ENCODE measurements at regions not wholly inside any gene's neighbourhood (a gene's known extent, or its start where the extent isn't known, plus 50 kb on each side); places are given as distances from the start of the nearest gene placed in this dataset.
"Not testable (repeated sequence)": the region's sequence is repeated elsewhere in the genome, so short reads cannot be mapped to it uniquely, and the experiment has no call there.

DNA sequence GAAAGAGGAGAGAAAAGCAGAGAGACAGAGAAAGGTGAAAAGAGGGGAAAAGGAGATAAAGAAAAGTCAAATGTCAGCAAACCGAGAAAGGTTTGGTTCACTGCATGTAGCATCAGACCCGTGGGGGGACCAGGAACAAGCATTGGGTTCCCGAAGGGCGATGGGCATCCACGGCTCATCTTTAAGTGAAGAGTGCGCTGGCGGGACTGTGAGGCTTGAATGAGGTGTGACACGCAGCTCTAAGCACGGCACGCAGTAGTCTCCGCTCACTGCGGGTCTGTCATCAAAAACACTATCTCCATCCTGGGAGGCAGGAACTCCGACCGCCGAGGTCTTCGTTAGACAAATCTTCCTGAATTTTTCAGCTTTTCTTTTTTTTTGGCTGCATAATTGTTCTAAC, 173.4 kb upstream of the PFKP start:
- no peak for DNase-seq (ENCODE audit: low read depth in 1 of 2, low spot score in 1 of 2)

DNA sequence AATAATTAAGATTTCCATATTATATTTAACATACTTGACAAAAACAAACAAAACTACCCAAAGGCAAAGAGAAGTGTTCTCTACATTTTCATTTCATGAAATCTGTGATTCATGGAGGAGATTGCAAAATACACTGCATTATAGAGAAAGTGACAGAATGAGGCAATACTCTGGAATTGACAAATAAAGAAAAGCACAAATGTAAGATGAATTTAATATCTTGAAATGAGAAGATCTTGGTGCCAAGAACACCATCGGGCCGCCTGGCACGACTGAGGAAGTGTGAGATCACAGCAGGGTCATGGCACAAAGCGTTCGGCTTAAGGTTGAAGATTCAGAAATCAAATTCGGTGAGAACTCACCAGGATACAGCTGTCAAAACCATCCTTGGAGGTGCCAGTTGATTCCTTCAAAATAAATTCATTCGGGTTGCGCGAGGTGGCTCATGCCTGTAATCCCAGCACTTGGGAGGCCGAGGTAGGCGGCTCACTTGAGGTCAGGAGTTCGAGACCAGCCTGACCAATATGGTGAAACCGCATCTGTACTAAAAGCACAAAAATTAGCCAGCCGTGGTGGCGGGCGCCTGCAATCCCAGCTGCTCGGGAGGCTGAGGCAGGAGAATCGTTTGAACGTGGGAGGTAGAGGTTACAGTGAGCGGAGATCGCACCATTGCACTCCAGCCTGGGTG, 174.0 kb upstream of the PFKP start:
- no peak for DNase-seq (ENCODE audit: low read depth in 1 of 2, low spot score in 1 of 2)

DNA sequence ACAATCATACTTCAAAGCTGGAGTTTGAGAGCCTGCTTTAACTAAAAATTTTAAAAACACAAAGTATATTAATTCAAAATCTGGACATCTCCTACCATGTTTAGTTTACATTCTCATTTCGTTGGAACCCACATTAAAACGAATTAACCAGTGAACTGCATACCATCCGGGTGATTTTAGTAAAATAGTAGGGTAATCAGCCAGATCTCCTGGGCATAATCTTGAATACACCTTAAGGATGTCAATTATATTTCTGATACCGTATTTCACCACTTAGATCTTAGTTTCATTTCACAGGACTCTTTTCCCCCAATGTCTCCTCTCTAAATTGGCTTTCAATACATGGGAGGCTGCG, 175.6 kb upstream of the PFKP start:
- no peak for DNase-seq (ENCODE audit: low read depth in 1 of 2, low spot score in 1 of 2)

DNA sequence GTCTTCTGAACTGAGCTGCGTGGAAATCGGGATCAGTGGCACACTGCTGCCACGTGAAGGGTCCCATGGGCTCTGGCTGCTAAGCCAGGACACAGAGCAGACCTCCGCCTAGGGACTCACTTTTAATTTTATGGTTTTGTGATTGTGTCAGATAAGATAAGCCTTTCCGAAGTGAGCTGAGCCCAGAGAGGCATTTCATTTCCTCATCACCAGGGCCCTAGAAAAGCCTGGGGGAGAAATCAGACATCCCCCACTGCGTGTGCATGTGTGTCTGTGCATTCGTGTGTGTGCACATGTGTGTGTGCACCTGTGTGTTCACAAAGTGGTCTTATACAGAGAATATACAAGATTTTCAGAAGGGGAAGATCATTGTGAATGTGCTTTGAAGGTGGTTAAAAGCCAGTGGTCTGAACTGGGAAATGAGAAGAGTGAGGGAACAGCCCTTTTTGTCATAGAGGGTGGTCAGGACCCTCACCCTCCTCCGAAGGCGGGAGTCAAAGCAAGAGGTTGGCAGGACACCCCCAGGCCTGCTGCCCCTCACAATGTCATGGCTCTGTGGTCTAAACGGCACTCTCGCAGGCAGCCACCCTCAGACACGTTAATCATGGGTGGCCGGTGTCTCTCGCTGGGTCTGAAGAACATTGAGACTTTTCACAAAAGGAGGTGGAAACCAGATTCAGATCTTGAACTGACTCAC, 176.1 kb upstream of the PFKP start:
- no peak for DNase-seq (ENCODE audit: low read depth in 1 of 2, low spot score in 1 of 2)

DNA sequence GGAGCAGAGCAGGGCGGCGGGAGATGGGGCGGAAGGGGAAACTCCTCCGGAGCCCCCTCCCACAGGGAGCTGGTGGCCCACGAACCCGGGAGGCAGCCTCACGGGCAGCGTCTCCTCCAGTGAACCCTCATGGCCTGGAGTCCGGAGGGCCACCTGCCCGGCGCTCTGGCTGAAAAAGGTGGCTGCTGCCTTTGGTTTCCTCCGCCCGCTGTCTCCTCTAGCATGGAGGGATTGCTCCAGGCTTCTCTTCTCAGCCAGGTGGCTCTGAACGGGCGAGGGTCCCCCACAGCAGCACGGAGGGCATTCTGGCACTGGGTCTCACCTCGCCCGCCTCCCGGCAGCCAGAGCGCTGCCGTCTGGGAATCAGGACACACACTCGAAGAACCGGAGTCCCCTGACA, 177.3 kb upstream of the PFKP start:
- DNase-seq (ENCODE audit: low read depth in 1 of 2, low spot score in 1 of 2), result no peak

DNA sequence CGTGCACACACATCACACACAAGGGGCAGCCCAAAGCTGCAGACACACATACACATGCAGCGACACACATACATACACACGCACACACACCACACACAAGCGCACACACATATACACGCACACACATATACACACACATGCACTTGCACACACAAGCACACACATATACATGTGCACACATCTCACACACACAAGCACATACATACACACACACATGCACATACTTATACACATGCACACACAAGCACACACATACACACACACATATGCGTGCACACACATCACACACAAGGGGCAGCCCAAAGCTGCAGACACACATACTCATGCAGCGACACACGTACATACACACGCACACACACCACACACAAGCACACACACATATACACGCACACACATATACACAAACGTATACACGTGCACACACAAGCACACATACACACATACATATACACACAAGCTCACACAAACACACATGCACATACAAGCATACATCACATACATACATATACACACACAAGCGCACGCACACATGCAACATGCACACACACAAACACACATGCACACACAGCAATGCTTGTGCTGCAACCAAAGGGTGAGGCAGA, 178.8 kb upstream of the PFKP start:
- DNase-seq (ENCODE audit: low read depth in 1 of 2, low spot score in 1 of 2), result no peak

DNA sequence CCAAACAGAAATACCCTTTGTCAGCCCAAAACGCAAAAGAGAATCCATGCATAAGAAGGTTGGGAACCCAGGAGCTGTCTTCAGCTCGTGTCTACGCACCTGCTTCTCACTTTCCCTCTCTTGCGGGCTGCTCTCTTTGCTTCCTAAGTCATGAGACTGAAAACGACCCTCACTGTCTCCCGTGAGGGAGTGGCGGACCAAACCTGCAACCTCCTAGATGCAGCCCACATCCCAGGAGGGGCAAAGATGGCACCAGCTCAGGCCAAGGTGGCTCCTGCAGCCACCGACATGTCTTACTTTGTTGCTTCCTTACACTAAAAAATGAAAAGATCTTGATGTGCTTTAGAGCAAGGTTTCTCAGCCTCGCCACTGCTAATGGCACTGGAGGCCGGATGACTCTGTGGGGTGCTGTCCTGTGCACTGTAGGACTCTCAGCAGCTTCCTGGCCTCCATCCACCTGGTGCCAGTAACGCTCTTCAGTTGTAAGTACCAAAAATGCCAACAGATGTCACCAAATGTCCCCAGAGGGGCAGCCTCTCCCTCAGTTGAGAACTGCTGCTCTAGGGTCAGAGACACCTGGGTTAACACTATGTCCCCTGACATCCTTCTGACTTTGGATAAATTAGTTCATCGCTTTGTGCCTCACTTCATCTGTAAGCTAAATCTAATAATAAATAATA, 179.8 kb upstream of the PFKP start:
- no peak for DNase-seq (ENCODE audit: low read depth in 1 of 2, low spot score in 1 of 2)

DNA sequence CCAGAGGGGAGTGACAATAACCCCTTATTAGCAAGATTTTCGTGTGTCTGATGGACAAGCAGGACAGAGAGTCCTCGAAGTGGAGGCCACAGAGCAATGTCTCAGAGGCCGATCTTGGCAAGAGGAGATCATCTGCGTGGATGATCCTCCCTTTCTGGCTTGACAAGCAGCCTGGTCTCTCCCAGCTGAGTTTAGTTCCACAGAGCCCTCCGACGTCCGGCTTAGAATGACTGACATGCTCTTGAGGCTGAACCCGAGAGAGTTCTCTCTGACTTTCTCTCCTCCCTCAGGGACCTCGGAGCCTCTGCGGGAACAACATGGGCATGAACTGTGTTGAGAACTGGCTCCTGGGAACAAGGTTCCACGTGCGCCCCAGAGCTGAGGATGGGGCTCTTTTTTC, 180.7 kb upstream of the PFKP start:
- no peak for DNase-seq (ENCODE audit: low read depth in 1 of 2, low spot score in 1 of 2)

DNA sequence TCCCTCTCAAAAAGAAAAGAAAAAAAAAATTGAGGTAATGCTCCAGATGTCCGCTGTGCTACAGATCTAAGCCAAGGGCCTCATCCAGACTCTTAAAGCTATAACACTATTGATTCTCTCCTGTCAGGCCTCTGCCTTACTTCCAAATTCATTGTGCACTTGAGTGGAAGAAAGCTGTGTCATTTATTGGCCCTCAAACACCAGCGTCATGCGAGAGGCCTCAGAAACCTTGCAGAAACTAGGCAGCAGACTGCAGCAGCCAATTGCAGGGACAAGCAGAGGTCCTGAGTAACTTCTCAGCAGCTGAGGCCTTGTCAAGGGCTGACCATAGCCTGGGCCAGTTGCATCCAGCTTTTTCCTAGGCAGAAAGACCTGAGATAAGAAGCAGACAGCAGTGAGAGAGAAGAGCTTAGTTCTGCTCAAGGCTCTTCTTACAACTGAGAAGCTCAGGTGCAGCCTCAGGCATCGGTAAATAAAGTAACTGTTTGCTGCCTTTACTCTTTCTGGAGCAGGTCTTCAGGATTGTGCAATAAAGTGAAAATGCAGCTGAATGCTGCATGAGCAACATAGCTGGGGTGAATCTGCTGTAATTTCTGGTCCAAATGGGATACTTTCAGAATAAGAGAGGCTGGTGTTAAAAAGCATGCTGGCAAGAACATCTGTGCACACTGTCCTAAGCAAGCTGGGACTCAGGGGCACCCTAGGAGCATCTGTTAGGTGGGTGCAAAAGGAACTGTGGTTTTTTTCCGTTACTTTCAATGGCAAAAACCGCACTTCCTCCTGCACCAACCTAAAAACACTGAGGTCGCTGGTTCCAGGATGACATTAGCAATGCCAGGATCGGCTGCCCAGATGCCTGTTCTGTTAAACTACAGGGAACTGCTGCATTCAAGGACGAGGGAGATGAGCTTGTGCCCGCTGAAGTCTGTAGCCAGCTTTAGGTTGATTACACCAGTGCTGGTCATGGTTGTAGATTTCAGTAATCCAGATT, 181.8 kb upstream of the PFKP start:
- DNase-seq (ENCODE audit: low read depth in 1 of 2, low spot score in 1 of 2), result no peak

DNA sequence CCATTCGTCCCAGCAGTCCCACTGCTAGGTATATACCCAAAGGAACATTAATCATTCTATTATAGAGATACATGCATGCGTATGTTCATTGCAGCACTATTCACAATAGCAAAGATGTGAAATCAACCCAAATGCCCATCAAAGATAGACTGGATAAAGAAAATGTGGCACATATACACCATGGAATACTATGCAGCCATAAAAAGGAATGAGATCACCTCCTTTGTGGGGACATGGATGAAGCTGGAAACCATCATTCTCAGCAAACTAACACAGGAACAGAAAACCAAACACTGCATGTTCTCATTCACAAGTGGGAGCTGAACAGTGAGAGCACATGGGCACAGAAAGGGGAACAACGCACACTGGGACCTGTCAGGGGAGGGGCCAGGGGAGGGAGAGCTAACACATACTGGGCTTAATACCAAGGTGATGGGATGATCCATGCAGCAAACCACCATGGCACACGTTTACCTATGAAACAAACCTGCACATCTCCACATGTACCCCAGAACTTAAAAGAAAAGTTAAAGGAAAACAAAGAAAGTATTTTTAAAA, 183.3 kb upstream of the PFKP start:
- not testable (repeated sequence) for DNase-seq (ENCODE audit: low read depth in 1 of 2, low spot score in 1 of 2)

DNA sequence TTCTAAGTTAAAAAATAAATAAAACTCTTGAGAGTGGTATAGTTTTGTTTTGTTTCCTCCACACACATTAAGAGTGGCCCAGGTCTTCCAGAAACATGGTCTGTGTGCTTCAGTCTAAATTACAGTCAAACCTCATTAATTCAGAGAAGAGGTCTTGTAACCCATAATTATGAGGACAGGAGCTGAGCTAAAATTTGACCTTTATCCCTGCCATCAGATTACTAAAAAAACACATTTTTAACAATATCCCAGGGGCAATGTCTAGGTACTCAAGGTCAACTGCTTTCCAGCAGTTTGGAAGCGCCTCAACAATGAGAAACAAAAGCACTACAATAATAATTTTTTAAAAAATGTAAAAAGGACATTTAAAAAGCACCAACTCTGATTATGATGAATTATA, 184.1 kb upstream of the PFKP start:
- DNase-seq (ENCODE audit: low read depth in 1 of 2, low spot score in 1 of 2), result no peak

DNA sequence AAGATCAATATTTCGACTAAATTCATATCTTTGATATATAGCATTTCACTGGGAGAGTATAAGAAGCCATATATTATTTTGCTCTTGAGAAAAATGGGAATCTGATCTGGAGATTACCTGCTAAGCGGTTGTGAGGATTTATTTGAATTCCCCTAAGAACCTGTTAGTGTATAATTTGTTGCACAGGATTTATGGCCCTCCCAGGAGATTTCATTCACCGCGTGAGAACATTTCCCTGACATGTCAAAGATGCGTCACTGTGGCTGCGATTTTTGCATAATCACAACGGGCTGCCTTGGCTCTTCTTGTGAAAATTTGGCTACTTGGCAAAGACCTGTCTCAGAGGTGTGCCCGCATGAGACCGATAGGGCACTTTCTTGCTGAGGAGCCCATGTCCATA, 184.7 kb upstream of the PFKP start:
- DNase-seq (ENCODE audit: low read depth in 1 of 2, low spot score in 1 of 2), result no peak

DNA sequence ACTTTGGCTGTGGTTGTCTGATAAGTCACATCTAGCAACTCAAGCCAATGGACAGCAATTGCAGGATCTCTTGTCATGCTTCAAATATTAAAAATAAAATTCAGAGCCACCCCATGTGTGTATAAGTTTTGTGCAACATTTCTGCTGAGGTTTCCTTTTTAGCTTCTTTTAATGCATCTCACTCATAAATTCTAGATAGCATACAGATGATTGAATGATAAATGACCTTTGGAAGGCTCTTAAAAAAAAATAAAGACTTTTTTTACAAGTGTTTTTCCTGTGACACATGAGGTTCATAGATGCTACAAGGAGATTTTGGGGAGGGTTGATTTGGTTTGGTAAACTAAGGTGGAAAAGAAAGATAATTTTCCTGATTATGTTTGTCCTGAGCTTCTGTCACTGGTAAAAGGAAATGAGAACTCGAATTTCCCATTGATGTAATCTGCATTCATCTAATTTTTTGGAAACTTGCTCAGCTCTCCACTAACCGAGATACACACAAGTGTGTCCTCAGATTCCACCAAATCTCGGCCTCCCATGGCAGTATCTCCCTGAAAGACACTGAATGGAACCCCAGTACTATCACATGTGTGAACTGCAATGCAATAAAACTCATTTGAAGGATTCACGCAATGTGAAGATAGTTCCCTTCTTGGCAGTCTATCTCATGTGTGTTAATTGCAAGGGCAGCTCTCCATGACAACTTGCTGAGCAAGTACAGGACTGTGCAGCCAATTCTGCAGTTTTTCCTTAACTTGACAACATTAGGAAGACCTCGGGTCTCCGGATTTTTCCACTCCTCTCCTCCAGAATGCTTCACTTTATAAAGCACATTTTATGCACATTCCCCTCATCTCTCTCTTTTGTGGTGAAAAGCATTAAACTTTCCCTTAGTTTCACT, 185.4 kb upstream of the PFKP start:
- no peak for DNase-seq (ENCODE audit: low read depth in 1 of 2, low spot score in 1 of 2)

DNA sequence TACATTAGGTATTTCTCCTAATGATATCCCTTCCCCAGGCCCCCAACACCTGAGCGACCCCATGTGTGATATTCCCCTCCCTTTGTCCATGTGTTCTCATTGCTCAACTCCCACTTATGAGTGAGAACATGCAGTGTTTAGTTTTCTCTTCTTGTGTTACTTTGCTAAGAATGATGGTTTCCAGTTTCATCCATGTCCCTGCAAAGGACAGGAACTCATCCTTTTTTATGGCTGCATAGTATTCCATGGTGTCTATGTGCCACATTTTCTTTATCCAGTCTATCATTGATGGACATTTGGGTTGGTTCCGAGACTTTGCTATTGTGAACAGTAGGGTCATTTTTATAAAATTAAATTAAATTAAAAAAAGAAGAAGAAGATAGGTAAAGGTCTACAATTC, 187.3 kb upstream of the PFKP start:
- not testable (repeated sequence) for DNase-seq (ENCODE audit: low read depth in 1 of 2, low spot score in 1 of 2)

DNA sequence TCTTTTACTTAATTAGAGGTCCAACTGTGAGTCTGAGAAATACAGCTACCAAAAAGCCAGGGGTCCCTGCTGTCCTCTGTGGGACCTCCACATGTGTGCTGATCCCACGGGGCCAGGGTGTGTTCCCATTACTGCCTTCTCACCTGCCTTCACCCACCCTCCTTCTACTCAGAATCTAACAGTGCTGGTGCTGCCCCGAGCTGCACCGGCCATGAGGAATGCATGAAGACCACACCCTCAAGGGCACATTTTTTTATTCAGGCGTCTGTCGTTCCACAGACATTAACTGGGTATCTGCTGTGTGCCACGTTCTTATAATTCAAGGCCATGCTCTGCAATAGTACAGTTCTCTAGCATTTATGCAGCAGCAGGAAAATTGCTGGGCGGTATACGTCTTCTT, 188.5 kb upstream of the PFKP start:
- DNase-seq (ENCODE audit: low read depth in 1 of 2, low spot score in 1 of 2), result no peak

DNA sequence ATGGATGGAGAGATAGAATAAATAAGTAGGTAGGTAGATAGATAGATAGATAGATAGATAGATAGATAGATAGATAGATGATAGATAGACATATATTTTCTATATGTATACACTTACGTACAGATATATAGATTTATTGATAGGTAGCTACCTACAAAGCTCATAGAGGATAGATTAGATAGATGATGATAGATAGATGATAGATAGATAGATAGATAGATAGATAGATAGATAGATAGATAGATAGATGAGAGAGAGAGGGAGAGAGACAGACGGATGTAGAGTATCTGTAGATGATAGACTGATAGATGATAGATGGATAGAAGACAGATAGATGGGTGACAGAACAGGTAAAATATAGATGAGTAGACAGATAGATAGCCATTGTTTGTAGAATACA, 191.3 kb upstream of the PFKP start:
- no peak for DNase-seq (ENCODE audit: low read depth in 1 of 2, low spot score in 1 of 2)

DNA sequence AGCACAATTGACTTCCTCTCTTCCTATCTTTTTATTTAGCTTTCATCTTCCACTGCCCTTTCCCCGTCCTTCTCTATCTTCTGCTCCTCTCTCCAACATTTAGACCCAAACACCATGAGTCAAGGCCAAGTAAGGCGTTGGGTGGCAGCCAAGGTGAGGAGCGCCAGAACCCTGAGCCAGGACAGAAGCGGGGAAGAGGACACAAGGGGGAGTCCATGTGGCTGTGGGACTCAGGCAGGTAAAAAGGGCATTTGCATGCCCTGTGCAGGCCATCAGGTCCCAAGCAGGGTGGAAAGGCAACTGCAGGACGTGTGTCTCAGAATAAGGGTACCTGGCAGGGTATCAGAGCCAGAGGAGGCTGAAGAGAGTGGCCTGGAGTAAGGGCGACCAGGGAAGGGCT, 192.4 kb upstream of the PFKP start:
- DNase-seq (ENCODE audit: low read depth in 1 of 2, low spot score in 1 of 2), result no peak

DNA sequence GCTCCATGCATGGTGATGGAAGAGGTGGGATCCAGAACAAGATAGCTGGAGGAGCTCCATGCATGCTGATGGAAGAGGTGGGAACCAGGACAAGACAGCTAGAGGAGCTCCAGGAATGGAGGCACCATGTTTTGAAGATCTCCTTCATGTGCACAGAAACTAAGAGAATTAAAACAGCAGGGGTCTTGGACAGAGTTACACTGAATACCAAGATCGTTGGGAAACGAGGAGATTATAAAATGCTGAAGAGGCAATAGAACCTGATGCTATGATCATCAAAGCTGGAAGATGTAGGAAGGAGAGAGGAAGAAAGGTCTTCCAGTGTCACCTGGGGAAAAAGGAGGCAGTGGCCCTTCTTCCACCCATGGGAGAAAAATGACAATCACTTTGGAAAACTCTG, 193.6 kb upstream of the PFKP start:
- DNase-seq (ENCODE audit: low read depth in 1 of 2, low spot score in 1 of 2), result no peak

DNA sequence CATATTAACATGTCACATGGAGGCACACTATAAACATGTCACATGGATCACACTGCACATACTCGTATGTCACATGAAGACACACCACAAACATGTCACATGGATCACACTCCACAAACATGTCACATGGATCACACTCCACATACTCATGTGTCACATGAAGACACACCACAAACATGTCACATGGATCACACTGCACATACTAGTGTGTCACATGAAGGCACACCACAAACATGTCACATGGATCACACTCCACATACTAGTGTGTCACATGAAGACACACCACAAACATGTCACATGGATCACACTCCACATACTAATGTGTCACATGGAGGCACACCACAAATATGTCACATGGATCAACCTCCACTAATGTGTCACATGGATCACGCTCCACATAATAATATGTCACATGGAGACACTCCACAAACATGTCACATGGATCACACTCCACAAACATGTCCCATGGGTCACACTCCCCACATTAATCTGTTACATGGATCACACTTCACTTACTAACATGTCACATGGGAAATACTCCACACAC, 195.6 kb upstream of the PFKP start:
- no peak for DNase-seq (ENCODE audit: low read depth in 1 of 2, low spot score in 1 of 2)

Data from activated T-helper 1 cell treated with anti-CD3 and anti-CD28 coated beads, Interleukin-2, amount 50 U/mL, for 16 hours (primary cell).